NCI-H1105 treated with DMSO at 0.1 percent for 48 hours (cell line): ENCODE measurements at regions not wholly inside any gene's neighbourhood (a gene's known extent, or its start where the extent isn't known, plus 50 kb on each side); places are given as distances from the start of the nearest gene placed in this dataset.

ENCODE experiments used
- DNase-seq: peaks from one replicate; lab custom pipeline; 2025; lab: John Stamatoyannopoulos, UW

DNA sequence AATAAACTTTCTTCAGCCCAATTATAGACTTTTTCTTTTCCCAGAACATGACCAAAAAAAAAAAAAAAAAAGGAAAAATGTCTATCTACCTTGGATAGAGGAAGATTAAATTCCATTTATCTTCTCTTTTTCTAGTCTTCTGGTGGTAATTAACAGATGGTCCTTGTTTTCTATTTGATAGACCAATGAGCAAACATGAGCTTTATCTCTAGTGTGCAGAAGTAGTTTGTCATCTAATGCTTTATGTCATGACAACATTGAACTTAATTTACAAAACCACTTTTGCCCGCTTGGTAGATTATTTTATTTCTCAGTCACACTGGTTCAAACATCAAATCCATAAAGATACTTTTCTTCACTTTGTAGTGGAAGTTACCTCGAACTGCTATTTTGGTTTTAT, 69.5 kb upstream of the ELL2 start:
- DNase-seq, result no peak

DNA sequence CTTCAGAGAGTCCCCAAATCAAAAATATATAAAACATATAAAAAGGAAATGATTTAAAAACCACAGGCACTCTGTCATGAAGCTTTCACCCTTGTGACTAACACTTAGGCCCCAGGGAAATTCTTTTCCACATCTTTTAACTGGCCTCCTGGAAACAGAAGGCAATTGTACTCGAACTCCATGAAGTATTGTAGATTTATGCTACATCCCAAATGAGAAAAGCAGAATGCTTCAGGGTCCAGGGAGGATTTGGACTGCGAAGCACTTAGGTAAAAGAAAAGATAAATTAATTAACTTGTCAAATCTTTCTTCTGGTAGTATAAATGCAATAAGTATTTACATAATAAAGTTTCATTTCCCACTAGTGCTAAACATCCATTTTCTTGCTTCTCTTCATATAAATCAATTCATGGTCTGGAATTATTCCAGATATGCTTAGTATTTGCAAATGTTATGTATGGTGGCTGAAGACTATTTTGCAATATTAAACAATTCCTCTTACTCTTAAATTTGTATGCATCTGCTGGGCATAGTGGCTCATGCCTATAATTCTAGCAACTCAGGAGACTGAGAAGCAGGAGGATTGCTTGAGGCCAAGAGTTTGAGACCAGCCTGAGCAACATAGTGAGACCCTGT, 64.9 kb upstream of the ELL2 start:
- DNase-seq, result no peak

DNA sequence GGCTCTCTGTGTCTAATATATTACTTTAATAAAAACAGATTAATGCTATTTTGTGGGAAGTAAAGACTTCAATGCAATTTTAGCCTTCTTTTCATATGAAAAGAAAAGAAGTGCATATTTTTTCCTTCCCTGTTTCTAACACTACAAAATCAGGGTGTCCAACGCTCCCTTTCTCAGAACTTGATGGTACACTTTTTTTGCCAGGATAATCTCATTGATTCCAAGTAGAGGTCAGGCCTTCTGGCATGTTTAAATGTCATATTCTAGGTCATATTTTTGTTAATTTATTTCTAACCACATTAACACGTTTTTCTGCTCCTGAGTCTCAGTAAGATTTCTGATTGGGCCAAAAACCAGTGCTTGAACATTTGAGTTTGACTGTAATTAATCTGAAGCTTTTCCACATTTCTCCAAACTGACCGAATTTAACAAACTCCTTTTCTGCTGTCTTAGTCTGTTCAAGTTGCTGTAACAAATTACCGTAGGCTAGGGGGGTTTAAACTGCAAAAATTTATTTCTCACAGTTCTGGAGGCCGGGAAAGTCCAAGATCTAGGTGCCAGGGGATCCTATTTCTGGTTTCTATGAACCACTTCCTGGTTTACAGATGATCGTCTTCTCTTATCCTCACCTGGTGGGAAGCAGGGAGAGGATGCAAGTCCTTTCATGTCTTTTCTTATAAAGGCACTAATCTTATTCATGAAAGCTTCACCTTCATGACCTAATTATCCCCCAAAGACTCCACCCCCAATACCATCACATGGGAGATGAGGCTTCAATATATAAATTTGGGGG, 63.2 kb upstream of the ELL2 start:
- DNase-seq, result no peak

DNA sequence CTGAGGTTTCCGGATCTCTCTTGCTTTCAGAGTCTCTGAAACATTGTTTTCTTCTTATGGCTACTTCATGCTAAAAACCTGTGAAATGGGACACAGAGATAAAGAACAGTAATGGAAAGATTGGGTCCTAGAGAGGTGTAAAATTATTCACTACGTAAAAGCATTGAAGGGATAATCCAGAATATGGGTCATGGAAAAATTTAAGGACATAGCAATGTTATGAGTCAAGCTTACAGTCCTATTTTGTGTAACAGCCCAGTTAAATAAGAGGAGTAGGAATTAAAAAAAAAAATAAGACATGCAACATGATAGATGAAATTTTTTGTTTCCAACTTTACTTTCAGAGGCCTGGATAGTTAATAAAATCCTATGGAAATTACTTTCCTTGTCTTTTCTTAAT, 61.9 kb upstream of the ELL2 start:
- no peak for DNase-seq

DNA sequence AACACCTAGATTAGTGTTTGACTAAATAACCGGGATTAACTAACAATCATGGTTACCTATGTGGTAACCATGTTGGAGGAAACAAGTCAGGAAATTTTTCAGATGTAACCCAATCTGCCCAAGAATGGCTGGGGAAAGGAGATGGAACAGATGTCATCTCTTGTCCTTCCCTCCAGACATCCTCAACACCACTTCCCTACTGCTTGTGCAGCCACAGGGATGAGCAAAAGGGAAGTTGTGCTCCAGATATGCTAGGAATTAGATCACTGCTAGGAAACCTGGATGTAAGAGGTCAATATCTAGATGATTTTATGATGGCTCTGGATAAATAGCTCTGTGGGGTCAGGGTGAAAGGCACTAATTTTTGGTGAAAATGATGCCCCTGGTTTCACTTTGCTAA, 61.3 kb upstream of the ELL2 start:
- DNase-seq, result no peak

DNA sequence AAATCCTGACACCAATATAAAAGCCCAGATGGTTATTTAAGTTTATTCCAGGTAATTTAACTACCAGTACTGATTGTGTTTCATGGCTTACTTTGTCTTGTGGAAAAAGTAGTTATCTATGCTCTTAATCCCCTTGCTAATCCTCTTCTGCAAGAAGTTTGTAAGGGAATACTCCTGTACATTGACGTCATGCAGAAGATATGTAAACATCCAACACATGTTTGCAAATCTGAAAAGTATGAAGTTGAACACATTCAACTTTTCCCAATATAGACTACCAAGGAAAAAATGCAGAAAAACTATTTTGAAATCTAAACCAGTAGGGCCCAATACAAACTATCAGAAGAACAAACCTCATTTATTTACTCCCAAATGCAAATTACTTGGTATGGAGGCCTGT, 56.3 kb upstream of the ELL2 start:
- DNase-seq, result no peak

DNA sequence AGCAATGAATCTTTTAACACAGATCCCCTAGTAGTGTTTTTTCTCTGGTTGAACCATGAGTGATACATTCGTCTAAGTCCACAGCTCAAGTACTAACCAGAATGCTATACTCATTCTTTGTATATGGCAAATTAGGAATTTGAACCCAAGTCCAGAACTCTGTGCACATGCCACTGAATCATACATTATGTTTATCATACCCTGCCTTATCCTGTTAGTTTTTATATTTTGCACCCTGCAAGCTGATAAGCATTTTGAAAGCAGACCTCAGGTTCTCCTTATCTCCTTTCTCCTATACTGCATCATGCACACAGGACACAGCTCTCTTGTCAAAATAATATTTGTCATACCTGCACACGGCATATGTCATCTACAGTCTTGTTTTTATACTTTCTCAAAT, 54.6 kb upstream of the ELL2 start:
- no peak for DNase-seq

DNA sequence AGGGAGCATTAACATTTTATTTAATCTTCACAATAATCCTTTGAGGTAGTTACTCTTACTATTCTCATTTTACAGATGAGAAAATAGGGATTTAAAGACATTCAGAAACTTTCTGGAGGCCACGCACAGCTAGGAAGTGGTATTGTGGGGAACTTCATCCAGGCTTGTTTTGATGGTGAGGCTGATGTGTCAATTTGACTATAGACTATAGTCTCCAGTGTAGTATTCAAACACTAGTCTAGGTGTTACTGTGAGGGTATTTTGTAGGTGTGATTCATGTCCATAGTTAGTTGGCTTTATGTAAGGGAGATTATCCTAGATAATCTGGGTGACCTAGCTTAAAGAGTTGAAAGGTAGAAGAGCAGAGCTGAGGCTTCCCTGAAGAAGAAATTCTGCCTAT, 54.1 kb upstream of the ELL2 start:
- DNase-seq, result no peak

DNA sequence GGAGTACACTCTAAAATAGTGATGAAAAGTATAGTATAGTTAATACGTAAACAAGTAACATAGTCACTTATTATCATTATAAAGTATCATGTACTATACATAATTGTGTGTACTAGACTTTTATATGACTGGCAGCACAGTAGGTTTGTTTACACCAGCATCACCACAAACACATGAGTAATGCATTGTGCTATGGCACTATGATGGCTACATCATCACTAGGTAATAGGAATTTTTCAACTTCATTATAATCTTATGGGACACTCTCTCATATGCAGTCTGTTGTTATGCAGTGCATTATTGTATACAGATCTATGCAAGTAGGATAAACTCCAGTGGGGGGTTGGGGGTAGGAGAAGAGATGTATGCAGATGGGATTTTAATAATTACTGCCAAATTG, 52.7 kb upstream of the ELL2 start:
- DNase-seq, result no peak

DNA sequence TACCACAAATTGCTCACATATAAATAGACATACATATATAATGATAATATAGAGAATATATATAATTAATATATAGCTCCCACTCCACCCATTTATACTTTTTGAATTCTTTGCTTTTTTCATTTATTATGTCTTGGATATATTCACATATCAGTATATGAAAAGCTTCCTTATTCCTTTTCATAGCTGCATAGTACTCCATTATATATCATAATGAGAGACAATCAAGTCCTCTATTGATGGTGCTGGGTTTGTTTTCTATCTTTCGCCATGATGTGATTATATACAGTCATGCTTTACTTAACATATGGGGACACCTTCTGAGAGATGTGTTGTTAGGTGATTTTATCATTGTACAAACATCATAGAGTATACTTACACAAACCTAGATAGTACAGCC, 51.6 kb upstream of the ELL2 start:
- no peak for DNase-seq

DNA sequence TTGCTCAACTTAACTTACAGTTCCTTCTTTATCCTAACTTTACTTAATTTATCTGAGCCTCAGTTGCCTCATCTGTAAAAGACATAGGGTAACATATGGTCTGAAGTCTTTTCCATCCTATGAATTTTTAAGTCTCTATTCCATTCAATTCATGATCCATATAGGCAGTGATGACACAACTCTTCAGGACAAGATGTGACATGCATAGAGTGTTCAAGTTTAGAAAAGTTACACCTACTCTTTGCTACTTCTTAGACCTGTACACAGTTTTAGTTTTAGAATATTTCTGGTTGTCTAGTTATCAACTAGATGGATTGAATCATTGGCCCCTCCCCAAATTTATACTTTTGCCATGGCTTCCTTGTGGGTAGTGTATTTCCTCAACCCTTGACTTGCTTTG, 50.7 kb upstream of the ELL2 start:
- no peak for DNase-seq
